ENCODE measurements at regions not wholly inside any gene's neighbourhood (a gene's known extent, or its start where the extent isn't known, plus 50 kb on each side); places are given as distances from the start of the nearest gene placed in this dataset.

GRCh38 chr17:56030009-56030624 lies 123.2 kb upstream of the ANKFN1 start:
- TF ChIP-seq, protein P1, sequence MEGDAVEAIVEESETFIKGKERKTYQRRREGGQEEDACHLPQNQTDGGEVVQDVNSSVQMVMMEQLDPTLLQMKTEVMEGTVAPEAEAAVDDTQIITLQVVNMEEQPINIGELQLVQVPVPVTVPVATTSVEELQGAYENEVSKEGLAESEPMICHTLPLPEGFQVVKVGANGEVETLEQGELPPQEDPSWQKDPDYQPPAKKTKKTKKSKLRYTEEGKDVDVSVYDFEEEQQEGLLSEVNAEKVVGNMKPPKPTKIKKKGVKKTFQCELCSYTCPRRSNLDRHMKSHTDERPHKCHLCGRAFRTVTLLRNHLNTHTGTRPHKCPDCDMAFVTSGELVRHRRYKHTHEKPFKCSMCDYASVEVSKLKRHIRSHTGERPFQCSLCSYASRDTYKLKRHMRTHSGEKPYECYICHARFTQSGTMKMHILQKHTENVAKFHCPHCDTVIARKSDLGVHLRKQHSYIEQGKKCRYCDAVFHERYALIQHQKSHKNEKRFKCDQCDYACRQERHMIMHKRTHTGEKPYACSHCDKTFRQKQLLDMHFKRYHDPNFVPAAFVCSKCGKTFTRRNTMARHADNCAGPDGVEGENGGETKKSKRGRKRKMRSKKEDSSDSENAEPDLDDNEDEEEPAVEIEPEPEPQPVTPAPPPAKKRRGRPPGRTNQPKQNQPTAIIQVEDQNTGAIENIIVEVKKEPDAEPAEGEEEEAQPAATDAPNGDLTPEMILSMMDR (IDR thresholded peaks at IDR 0.05): no peak
- TF ChIP-seq POLR2A (IDR thresholded peaks at IDR 0.05): no peak
